CD14-positive monocyte (primary cell): ENCODE measurements at regions not wholly inside any gene's neighbourhood (a gene's known extent, or its start where the extent isn't known, plus 50 kb on each side); places are given as distances from the start of the nearest gene placed in this dataset.

Experiments
- DNase-seq, 3 donors: peaks; one replicate each; pipeline ENCODE4 v3.0.0-alpha.2; 2011 to 2022
- H2AFZ ChIP-seq: 2 replicates; pipeline ENCODE4 v1.6.0; 2012; ENCODE audit warnings: mild to moderate bottlenecking, low read depth, low read length, inconsistent platforms; ENCODE audit not compliant: insufficient read depth, poor library complexity, severe bottlenecking
- H3K27ac ChIP-seq, 2 donors: 1 replicate in 1 of 2; 2 replicates in 1 of 2; pipeline ENCODE4 v1.5.1; 2012 to 2013; ENCODE audit warnings: low read length in 2 of 2, control low read depth in 1 of 2, inconsistent platforms in 1 of 2, low read depth in 1 of 2, mild to moderate bottlenecking in 1 of 2
- H3K27me3 ChIP-seq, 2 donors: one replicate each; pipeline versions ENCODE4 v1.6.0 to v1.6.1; 2011 to 2013; ENCODE audit warnings: low read length in 2 of 2; ENCODE audit not compliant: control insufficient read depth in 2 of 2, insufficient read depth in 2 of 2
- H3K36me3 ChIP-seq, 2 donors: replicated peaks in 1 of 2; 1 replicate in 1 of 2; 2 replicates in 1 of 2; pipeline versions ENCODE4 v1.5.1 to v1.6.1; 2012 to 2013; ENCODE audit warnings: low read length in 2 of 2, control low read depth in 1 of 2, inconsistent platforms in 1 of 2, mild to moderate bottlenecking in 1 of 2; ENCODE audit not compliant: insufficient read depth in 2 of 2, control insufficient read depth in 1 of 2
- H3K4me1 ChIP-seq, 2 donors: 1 replicate in 1 of 2; 2 replicates in 1 of 2; pipeline versions ENCODE4 v1.5.1 to v1.6.1; 2012 to 2013; ENCODE audit warnings: low read length in 2 of 2, control low read depth in 1 of 2, inconsistent platforms in 1 of 2, mild to moderate bottlenecking in 1 of 2, moderate library complexity in 1 of 2; ENCODE audit not compliant: insufficient read depth in 2 of 2, control insufficient read depth in 1 of 2
- H3K4me2 ChIP-seq: replicated peaks from 2 replicates; pipeline ENCODE3; 2012; ENCODE audit warnings: low read length, moderate library complexity, mild to moderate bottlenecking; ENCODE audit not compliant: poor library complexity, severe bottlenecking; ENCODE audit errors: extremely low read depth
- H3K4me3 ChIP-seq, 3 experiments: fragments of 200-600 bp in 1 of 3; sonication (generic) in 1 of 3; replicated peaks in 1 of 3; 1 replicate in 2 of 3; 2 replicates in 1 of 3; pipeline ENCODE4 v1.5.1; 2011 to 2013; ENCODE audit warnings: low read length in 3 of 3, mild to moderate bottlenecking in 3 of 3, control low read depth in 2 of 3, low read depth in 2 of 3, inconsistent platforms in 1 of 3, moderate library complexity in 1 of 3
- H3K79me2 ChIP-seq: 2 replicates; pipeline ENCODE4 v1.6.0; 2012; ENCODE audit warnings: mild to moderate bottlenecking, control low read depth, inconsistent platforms, low read length, moderate library complexity; ENCODE audit not compliant: insufficient read depth
- H3K9ac ChIP-seq: 2 replicates; pipeline ENCODE4 v1.6.0; 2017; ENCODE audit warnings: low read length, mild to moderate bottlenecking; ENCODE audit not compliant: insufficient read depth, poor library complexity, severe bottlenecking
- H3K9me3 ChIP-seq, 2 donors: replicated peaks in 1 of 2; 1 replicate in 1 of 2; 2 replicates in 1 of 2; pipeline versions ENCODE4 v1.5.1 to v1.6.1; 2012 to 2013; ENCODE audit warnings: low read length in 2 of 2, control low read depth in 1 of 2; ENCODE audit not compliant: control insufficient read depth in 1 of 2, insufficient read depth in 1 of 2
- H4K20me1 ChIP-seq: 2 replicates; pipeline ENCODE4 v1.6.0; 2012; ENCODE audit warnings: mild to moderate bottlenecking, low read length, control low read depth, moderate library complexity; ENCODE audit not compliant: insufficient read depth
- H3K27ac Mint-ChIP-seq, 7 donors: one replicate each; pipeline ENCODE4 v1.8.0; 2020; ENCODE audit warnings: mild to moderate bottlenecking in 7 of 7, mixed read lengths in 7 of 7, moderate library complexity in 6 of 7, inconsistent platforms in 2 of 7
- H3K27me3 Mint-ChIP-seq, 3 donors: one replicate each; pipeline ENCODE4 v1.8.0; 2021 to 2022; ENCODE audit warnings: low read depth in 3 of 3, mild to moderate bottlenecking in 3 of 3, mixed read lengths in 3 of 3, moderate library complexity in 3 of 3, inconsistent platforms in 1 of 3
- H3K36me3 Mint-ChIP-seq, 2 donors: one replicate each; pipeline ENCODE4 v1.8.0; 2020; ENCODE audit warnings: mixed read lengths in 2 of 2, inconsistent platforms in 1 of 2, mild to moderate bottlenecking in 1 of 2
- H3K4me1 Mint-ChIP-seq: one replicate; pipeline ENCODE4 v1.8.0; 2020; ENCODE audit warnings: mild to moderate bottlenecking, mixed read lengths
- H3K4me3 Mint-ChIP-seq, 2 donors: one replicate each; pipeline ENCODE4 v1.8.0; 2020; ENCODE audit warnings: mild to moderate bottlenecking in 2 of 2, mixed read lengths in 2 of 2, moderate library complexity in 1 of 2
- H3K9me3 Mint-ChIP-seq, 7 donors: one replicate each; pipeline ENCODE4 v1.8.0; 2020 to 2022; ENCODE audit warnings: mixed read lengths in 7 of 7, mild to moderate bottlenecking in 6 of 7, moderate library complexity in 6 of 7, inconsistent platforms in 2 of 7
- CTCF ChIP-seq: fragments of 200-600 bp; IDR thresholded peaks from one replicate; pipeline ENCODE4 v1.8.0; 2022; ENCODE audit warnings: antibody characterized with exemption, mild to moderate bottlenecking
- WGBS: methylation state at CpG from one replicate; pipeline ENCODE4 v1.1.5; 2013; ENCODE audit warnings: missing lambda C conversion rate; ENCODE audit not compliant: insufficient coverage; 5-methylcytosine and 5-hydroxymethylcytosine counted together
- intact Hi-C, 2 donors: fragments of 100-400 bp; cut with micrococcal nuclease; formaldehyde crosslinking; loops; one replicate each; pipeline versions ENCODE4 v1.15.0 to v1.15.1; 2023

- H2AFZ ChIP-seq = no peak overlapping the region
- WGBS = no CpG with 5 or more reads among the region's 2 CpGs
- Mint-ChIP-seq H3K27me3 (peaks cover 0 to 3% (median 2%) of the 10 kb centered on the region in 3 donors), H3K27ac (no peak overlapping the region), H3K9me3 (peaks cover 1 to 6% (median 4%) of the 10 kb centered on the region in 7 donors), H3K4me1 (no peaks in the 10 kb centered on the region), H3K4me3 (no peak overlapping the region), H3K36me3 (no peaks in the 10 kb centered on the region)
- H3K9me3 ChIP-seq = no peaks in the 10 kb centered on the region
- TF ChIP-seq CTCF = no peak
- H3K4me2 ChIP-seq = no peak overlapping the region
- no peaks in the 10 kb centered on the region for H3K36me3 ChIP-seq
- no peaks in the 10 kb centered on the region for H4K20me1 ChIP-seq
- no peak overlapping the region for H3K9ac ChIP-seq
- intact Hi-C loops = no loop called here
- H3K27me3 ChIP-seq = no peaks in the 10 kb centered on the region
- H3K27ac ChIP-seq = no peak overlapping the region
- no peaks in the 10 kb centered on the region for H3K79me2 ChIP-seq
- no peak overlapping the region for H3K4me3 ChIP-seq
- DNase-seq = no peak
- H3K4me1 ChIP-seq = no peaks in the 10 kb centered on the region
Observed at GRCh38 chr5:13508559-13508958, 435.9 kb downstream of the DNAH5 start.

- Mint-ChIP-seq H3K9me3 (peaks cover 0 to 13% (median 6%) of the 10 kb centered on the region in 7 donors), H3K4me3 (no peak overlapping the region), H3K36me3 (no peaks in the 10 kb centered on the region), H3K27me3 (peaks cover 2 to 3% (median 2%) of the 10 kb centered on the region in 3 donors), H3K27ac (no peak overlapping the region), H3K4me1 (no peaks in the 10 kb centered on the region)
- Histone ChIP-seq H3K4me1 (no peaks in the 10 kb centered on the region), H3K4me3 (no peak overlapping the region), H3K27me3 (no peaks in the 10 kb centered on the region), H3K9me3 (peaks cover 4% of the 10 kb centered on the region in 2 donors), H4K20me1 (no peaks in the 10 kb centered on the region), H3K9ac (no peak overlapping the region), H3K4me2 (no peak overlapping the region), H3K27ac (no peak overlapping the region), H3K79me2 (no peaks in the 10 kb centered on the region), H2AFZ (no peak overlapping the region), H3K36me3 (no peaks in the 10 kb centered on the region)
- no CpG with 5 or more reads among the region's 1 CpG for WGBS
- TF ChIP-seq CTCF = no peak
- intact Hi-C loops = no loop called here
- no peak for DNase-seq
Observed at GRCh38 chr5:13505326-13505725, 439.2 kb downstream of the DNAH5 start.
